B cell (primary cell): ENCODE measurements at regions not wholly inside any gene's neighbourhood (a gene's known extent, or its start where the extent isn't known, plus 50 kb on each side); places are given as distances from the start of the nearest gene placed in this dataset.

ENCODE experiments used
- ATAC-seq: fragments of 200-7000 bp; cut with Tn5 transposase; one replicate; pipeline ENCODE4 v1.10.0; 2021; ENCODE audit warnings: low read depth, mild to moderate bottlenecking, moderate number of reproducible peaks, moderate library complexity
- CTCF ChIA-PET: fragments of 350-600 bp; sonication (Branson Sonifier 250); formaldehyde crosslinking; loops from one replicate; lab custom pipeline; 2021; ENCODE audit warnings: antibody characterized with exemption, inconsistent platforms; lab: Charles Lee
- POLR2A ChIA-PET: fragments of 350-600 bp; sonication (Branson Sonifier 250); formaldehyde crosslinking; loops from one replicate; lab custom pipeline; 2021; ENCODE audit warnings: antibody characterized with exemption; lab: Charles Lee
- DNase-seq: peaks from one replicate; pipeline ENCODE4 v3.0.0; 2013
- H2AFZ ChIP-seq: 2 replicates; pipeline ENCODE4 v1.6.1; 2012; ENCODE audit warnings: mild to moderate bottlenecking, low read depth, low read length; ENCODE audit not compliant: insufficient read depth, poor library complexity, severe bottlenecking
- H3K27ac ChIP-seq, 2 donors: 1 replicate in 1 of 2; 2 replicates in 1 of 2; pipeline ENCODE4 v1.5.1; 2012 to 2013; ENCODE audit warnings: low read length in 2 of 2, mild to moderate bottlenecking in 2 of 2, moderate library complexity in 1 of 2
- H3K27me3 ChIP-seq, 4 experiments: fragments of 200-600 bp in 1 of 4; sonication (generic) in 1 of 4; replicated peaks in 1 of 4; 1 replicate in 2 of 4; 2 replicates in 2 of 4; pipeline versions ENCODE4 v1.6.1 to v1.7.0; 2013 to 2016; ENCODE audit warnings: low read length in 3 of 4, mild to moderate bottlenecking in 2 of 4, mixed read lengths in 1 of 4, moderate library complexity in 1 of 4; ENCODE audit not compliant: insufficient read depth in 4 of 4, control insufficient read depth in 3 of 4; ENCODE audit errors: control extremely low read depth in 1 of 4
- H3K36me3 ChIP-seq, 2 experiments: replicated peaks in 1 of 2; 1 replicate in 1 of 2; 2 replicates in 1 of 2; pipeline versions ENCODE4 v1.6.1 to v1.7.1; 2013; ENCODE audit warnings: low read length in 1 of 2; ENCODE audit not compliant: insufficient read depth in 2 of 2, control insufficient read depth in 1 of 2; ENCODE audit errors: control extremely low read depth in 1 of 2, extremely low read depth in 1 of 2
- H3K4me1 ChIP-seq, 2 donors: fragments of 200-600 bp in 1 of 2; sonication (generic) in 1 of 2; 1 replicate in 1 of 2; 2 replicates in 1 of 2; pipeline versions ENCODE4 v1.5.1 to v1.6.1; 2013 to 2017; ENCODE audit warnings: low read length in 2 of 2; ENCODE audit not compliant: control insufficient read depth in 2 of 2, insufficient read depth in 2 of 2
- H3K4me2 ChIP-seq: replicated peaks from 2 replicates; pipeline ENCODE3; 2012; ENCODE audit warnings: mild to moderate bottlenecking, low read depth, low read length; ENCODE audit not compliant: poor library complexity, severe bottlenecking
- H3K4me3 ChIP-seq, 5 experiments: fragments of 200-600 bp in 1 of 5; sonication (generic) in 1 of 5; 1 replicate in 3 of 5; 2 replicates in 2 of 5; pipeline versions ENCODE4 v1.5.1 to v1.7.0; 2011 to 2016; ENCODE audit warnings: low read length in 4 of 5, mild to moderate bottlenecking in 4 of 5, low read depth in 2 of 5, control low read depth in 1 of 5, moderate library complexity in 1 of 5; ENCODE audit not compliant: insufficient read depth in 1 of 5; ENCODE audit errors: control extremely low read depth in 1 of 5, extremely low read depth in 1 of 5
- H3K79me2 ChIP-seq: fragments of 200-600 bp; sonication (generic); one replicate; pipeline ENCODE4 v1.6.0; 2016; ENCODE audit warnings: low read length; ENCODE audit not compliant: control insufficient read depth, insufficient read depth
- H3K9ac ChIP-seq: fragments of 200-600 bp; sonication (generic); 2 replicates; pipeline ENCODE4 v1.6.1; 2017; ENCODE audit warnings: mild to moderate bottlenecking, low read length, moderate library complexity
- H3K9me3 ChIP-seq, 3 donors: one replicate each; pipeline versions ENCODE4 v1.6.1 to v1.7.1; 2013; ENCODE audit warnings: low read length in 2 of 3; ENCODE audit not compliant: control insufficient read depth in 2 of 3, insufficient read depth in 1 of 3; ENCODE audit errors: control extremely low read depth in 1 of 3
- H4K20me1 ChIP-seq: 2 replicates; pipeline ENCODE4 v1.6.0; 2012; ENCODE audit warnings: mild to moderate bottlenecking, low read length; ENCODE audit not compliant: insufficient read depth, control insufficient read depth, poor library complexity, severe bottlenecking
- H3K27ac Mint-ChIP-seq: one replicate; pipeline ENCODE4 v1.8.0; 2021; ENCODE audit warnings: mixed read lengths
- H3K27me3 Mint-ChIP-seq: one replicate; pipeline ENCODE4 v1.8.0; 2021; ENCODE audit warnings: mixed read lengths
- H3K4me1 Mint-ChIP-seq: one replicate; pipeline ENCODE4 v1.8.0; 2021; ENCODE audit warnings: mixed read lengths
- H3K4me3 Mint-ChIP-seq: one replicate; pipeline ENCODE4 v1.8.0; 2021; ENCODE audit warnings: mixed read lengths
- H3K9me3 Mint-ChIP-seq: one replicate; pipeline ENCODE4 v1.8.0; 2022; ENCODE audit warnings: mixed read lengths; ENCODE audit not compliant: insufficient read depth
- CTCF ChIP-seq: fragments of 200-600 bp; IDR thresholded peaks from one replicate; pipeline ENCODE4 v1.8.0; 2022; ENCODE audit warnings: antibody characterized with exemption, mild to moderate bottlenecking
- EZH2 ChIP-seq: IDR thresholded peaks from 2 replicates; pipeline ENCODE4 v1.6.1; 2012; ENCODE audit warnings: borderline replicate concordance, low read depth, mild to moderate bottlenecking, moderate library complexity, low read length; ENCODE audit not compliant: insufficient read depth, poor library complexity, severe bottlenecking
- WGBS: methylation state at CpG from one replicate; pipeline ENCODE4 v1.1.5; 2013; ENCODE audit warnings: missing lambda C conversion rate; ENCODE audit not compliant: insufficient coverage; 5-methylcytosine and 5-hydroxymethylcytosine counted together
- intact Hi-C: fragments of 100-400 bp; cut with micrococcal nuclease; formaldehyde crosslinking; loops from one replicate; pipeline ENCODE4 v1.10.0; 2022

GRCh38 chr7:18208921-18209320 is 181.3 kb upstream of the PRPS1L1 start:
- no peak overlapping the region for H3K27ac Mint-ChIP-seq
- H4K20me1 ChIP-seq = no peaks in the 10 kb centered on the region
- ATAC-seq = no peak
- H3K4me1 ChIP-seq = no peaks in the 10 kb centered on the region
- H3K4me3 Mint-ChIP-seq = no peak overlapping the region
- CTCF ChIA-PET = no interaction called here
- POLR2A ChIA-PET = no interaction called here
- H3K9ac ChIP-seq = no peak overlapping the region
- no peak for TF ChIP-seq CTCF
- no peak for TF ChIP-seq EZH2
- no peaks in the 10 kb centered on the region for H3K27me3 ChIP-seq
- H3K9me3 Mint-ChIP-seq = no peaks in the 10 kb centered on the region
- intact Hi-C loops = no loop called here
- no peaks in the 10 kb centered on the region for H3K4me1 Mint-ChIP-seq
- no peak overlapping the region for H3K27ac ChIP-seq
- DNase-seq = no peak
- H3K36me3 ChIP-seq = no peaks in the 10 kb centered on the region
- no peak overlapping the region for H3K4me3 ChIP-seq
- H3K9me3 ChIP-seq = peaks cover 0 to 4% (median 0%) of the 10 kb centered on the region in 3 donors
- no peak overlapping the region for H2AFZ ChIP-seq
- no peak overlapping the region for H3K4me2 ChIP-seq
- no peaks in the 10 kb centered on the region for H3K79me2 ChIP-seq
- peaks cover 3% of the 10 kb centered on the region for H3K27me3 Mint-ChIP-seq
- WGBS = no CpG with 5 or more reads among the region's 1 CpG

- Histone ChIP-seq H3K79me2 (no peaks in the 10 kb centered on the region), H3K4me1 (peaks cover 0 to under 1% of the 10 kb centered on the region in 2 donors), H3K9me3 (peaks cover 0 to 4% (median 0%) of the 10 kb centered on the region in 3 donors), H4K20me1 (no peaks in the 10 kb centered on the region), H3K4me3 (no peak overlapping the region), H3K9ac (no peak overlapping the region), H3K4me2 (no peak overlapping the region), H3K27ac (no peak overlapping the region), H2AFZ (no peak overlapping the region), H3K36me3 (no peaks in the 10 kb centered on the region), H3K27me3 (no peaks in the 10 kb centered on the region)
- Mint-ChIP-seq H3K4me1 (peaks cover 1% of the 10 kb centered on the region), H3K4me3 (no peak overlapping the region), H3K27me3 (peaks cover 3% of the 10 kb centered on the region), H3K27ac (no peak overlapping the region), H3K9me3 (no peaks in the 10 kb centered on the region)
- DNase-seq = no peak
- no peak for ATAC-seq
- CTCF ChIA-PET = interaction anchor here (2.2 to 9.5 kb wide), 2 partner anchors 10 to 137 kb away, joined by 6 to 160 read pairs; no protein-coding TSS in a partner anchor
- intact Hi-C loops = loop anchor here (10.0 kb wide), 1 partner anchor 146 kb away; no protein-coding TSS in a partner anchor
- POLR2A ChIA-PET = no interaction called here
- TF ChIP-seq EZH2 (no peak), CTCF (no peak)
- WGBS = no CpG with 5 or more reads among the region's 2 CpGs
Observed at GRCh38 chr7:18210377-18210776, 182.7 kb upstream of the PRPS1L1 start.
